ENCODE measurements at regions not wholly inside any gene's neighbourhood (a gene's known extent, or its start where the extent isn't known, plus 50 kb on each side); places are given as distances from the start of the nearest gene placed in this dataset.
"Not testable (repeated sequence)": the region's sequence is repeated elsewhere in the genome, so short reads cannot be mapped to it uniquely, and the experiment has no call there.

GRCh38 chr4:79695848-79696247 is 287.8 kb upstream of the GK2 start:
- in situ Hi-C loops (cut with HindIII; ENCODE audit: low pct_unique_long_range_greater_than_20kb, low sequenced_read_pairs), result no loop called here
- DNase-seq (ENCODE audit: low read depth in 1 of 2, low spot score in 1 of 2), result no peak
- TF ChIP-seq JUND (IDR thresholded peaks at IDR 0.05; ENCODE audit: low read depth), result no peak

GRCh38 chr4:79689740-79690139 is 281.7 kb upstream of the GK2 start:
- TF ChIP-seq JUND (IDR thresholded peaks at IDR 0.05; ENCODE audit: low read depth), result no peak
- in situ Hi-C loops (cut with HindIII; ENCODE audit: low pct_unique_long_range_greater_than_20kb, low sequenced_read_pairs), result no loop called here

GRCh38 chr4:79688691-79689090 is 280.7 kb upstream of the GK2 start:
- no peak for TF ChIP-seq JUND (IDR thresholded peaks at IDR 0.05; ENCODE audit: low read depth)
- DNase-seq (ENCODE audit: low read depth in 1 of 2, low spot score in 1 of 2), result no peak
- in situ Hi-C loops (cut with HindIII; ENCODE audit: low pct_unique_long_range_greater_than_20kb, low sequenced_read_pairs), result no loop called here

More at GRCh38 chr4:79689740-79690139, 281.7 kb upstream of the GK2 start:
- DNase-seq (ENCODE audit: low read depth in 1 of 2, low spot score in 1 of 2), result no peak

GRCh38 chr4:79687006-79687405 is 279.0 kb upstream of the GK2 start:
- no peak for TF ChIP-seq JUND (IDR thresholded peaks at IDR 0.05; ENCODE audit: low read depth)
- in situ Hi-C loops (cut with HindIII; ENCODE audit: low pct_unique_long_range_greater_than_20kb, low sequenced_read_pairs), result no loop called here
- no peak for DNase-seq (ENCODE audit: low read depth in 1 of 2, low spot score in 1 of 2)

- DNase-seq (ENCODE audit: low read depth in 1 of 2, low spot score in 1 of 2), result no peak
- TF ChIP-seq JUND (IDR thresholded peaks at IDR 0.05; ENCODE audit: low read depth), result no peak
- in situ Hi-C loops (cut with HindIII; ENCODE audit: low pct_unique_long_range_greater_than_20kb, low sequenced_read_pairs), result no loop called here
Observed at GRCh38 chr4:79685542-79685941, 277.5 kb upstream of the GK2 start.

- in situ Hi-C loops (cut with HindIII; ENCODE audit: low pct_unique_long_range_greater_than_20kb, low sequenced_read_pairs), result no loop called here
- no peak for TF ChIP-seq JUND (IDR thresholded peaks at IDR 0.05; ENCODE audit: low read depth)
- no peak for DNase-seq (ENCODE audit: low read depth in 1 of 2, low spot score in 1 of 2)
Observed at GRCh38 chr4:79684516-79684915, 276.5 kb upstream of the GK2 start.

GRCh38 chr4:79682801-79683530 is 274.9 kb upstream of the GK2 start:
- TF ChIP-seq JUND (IDR thresholded peaks at IDR 0.05; ENCODE audit: low read depth), result no peak
- in situ Hi-C loops (cut with HindIII; ENCODE audit: low pct_unique_long_range_greater_than_20kb, low sequenced_read_pairs), result no loop called here
- no peak for DNase-seq (ENCODE audit: low read depth in 1 of 2, low spot score in 1 of 2)

GRCh38 chr4:79682161-79682560 is 274.1 kb upstream of the GK2 start:
- no peak for DNase-seq (ENCODE audit: low read depth in 1 of 2, low spot score in 1 of 2)
- in situ Hi-C loops (cut with HindIII; ENCODE audit: low pct_unique_long_range_greater_than_20kb, low sequenced_read_pairs), result no loop called here
- TF ChIP-seq JUND (IDR thresholded peaks at IDR 0.05; ENCODE audit: low read depth), result no peak

GRCh38 chr4:79679859-79680258 is 271.8 kb upstream of the GK2 start:
- no peak for TF ChIP-seq JUND (IDR thresholded peaks at IDR 0.05; ENCODE audit: low read depth)

GRCh38 chr4:79678472-79679202 is 270.6 kb upstream of the GK2 start:
- DNase-seq (ENCODE audit: low read depth in 1 of 2, low spot score in 1 of 2), result no peak
- in situ Hi-C loops (cut with HindIII; ENCODE audit: low pct_unique_long_range_greater_than_20kb, low sequenced_read_pairs), result no loop called here
- TF ChIP-seq JUND (IDR thresholded peaks at IDR 0.05; ENCODE audit: low read depth), result no peak

More at GRCh38 chr4:79679859-79680258, 271.8 kb upstream of the GK2 start:
- DNase-seq (ENCODE audit: low read depth in 1 of 2, low spot score in 1 of 2), result no peak
- in situ Hi-C loops (cut with HindIII; ENCODE audit: low pct_unique_long_range_greater_than_20kb, low sequenced_read_pairs), result no loop called here

GRCh38 chr4:79676705-79677104 is 268.7 kb upstream of the GK2 start:
- no peak for DNase-seq (ENCODE audit: low read depth in 1 of 2, low spot score in 1 of 2)
- in situ Hi-C loops (cut with HindIII; ENCODE audit: low pct_unique_long_range_greater_than_20kb, low sequenced_read_pairs), result no loop called here

GRCh38 chr4:79674906-79675305 is 266.9 kb upstream of the GK2 start:
- in situ Hi-C loops (cut with HindIII; ENCODE audit: low pct_unique_long_range_greater_than_20kb, low sequenced_read_pairs); DNase-seq (ENCODE audit: low read depth in 1 of 2, low spot score in 1 of 2): not testable (repeated sequence)

More at GRCh38 chr4:79676705-79677104, 268.7 kb upstream of the GK2 start:
- TF ChIP-seq JUND (IDR thresholded peaks at IDR 0.05; ENCODE audit: low read depth), result no peak

GRCh38 chr4:79673898-79674297 is 265.9 kb upstream of the GK2 start:
- DNase-seq (ENCODE audit: low read depth in 1 of 2, low spot score in 1 of 2), result no peak
- TF ChIP-seq JUND (IDR thresholded peaks at IDR 0.05; ENCODE audit: low read depth), result no peak
- in situ Hi-C loops (cut with HindIII; ENCODE audit: low pct_unique_long_range_greater_than_20kb, low sequenced_read_pairs), result no loop called here

Data from T47D (cell line).